ENCODE measurements at regions not wholly inside any gene's neighbourhood (a gene's known extent, or its start where the extent isn't known, plus 50 kb on each side); places are given as distances from the start of the nearest gene placed in this dataset.

DNA sequence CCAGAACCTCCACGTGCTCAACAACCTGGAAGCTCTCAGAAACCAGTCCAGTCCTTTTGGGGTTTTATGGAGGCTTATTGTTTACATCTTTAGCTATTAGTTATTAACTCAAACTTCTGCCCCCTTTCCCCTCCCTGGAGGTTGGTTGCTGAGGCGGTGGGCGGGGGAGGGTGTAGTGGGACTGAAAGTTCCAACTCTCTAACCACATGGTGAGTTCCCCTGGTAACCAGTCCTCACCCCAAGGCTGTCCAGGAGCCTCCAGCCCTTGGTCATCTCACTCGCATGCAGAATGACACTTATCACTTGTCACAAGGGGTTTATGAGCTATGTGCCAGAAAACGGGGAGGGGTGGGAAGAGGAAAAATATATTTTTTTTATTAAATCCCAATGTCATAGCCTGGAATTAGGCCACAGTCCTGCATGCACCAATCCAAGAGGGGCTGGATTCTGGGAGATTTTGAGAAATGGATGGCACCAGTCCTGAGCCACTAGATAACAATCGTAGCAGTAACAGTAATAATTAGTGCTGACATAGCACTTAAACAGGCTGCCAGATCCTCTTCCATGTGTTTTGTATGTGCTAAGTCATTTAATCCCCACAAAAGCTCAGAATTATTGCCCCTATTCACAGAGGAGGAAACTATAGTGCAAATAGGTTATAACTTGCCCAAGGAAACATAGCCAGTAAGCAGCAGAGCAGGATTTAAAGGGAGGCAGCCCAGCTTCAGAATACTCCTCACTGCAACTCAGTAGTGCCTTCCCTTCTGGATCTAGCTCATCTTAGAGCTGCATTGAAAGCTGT lies 85.7 kb downstream of the CRYGS start:
- DNase-seq = no peak

DNA sequence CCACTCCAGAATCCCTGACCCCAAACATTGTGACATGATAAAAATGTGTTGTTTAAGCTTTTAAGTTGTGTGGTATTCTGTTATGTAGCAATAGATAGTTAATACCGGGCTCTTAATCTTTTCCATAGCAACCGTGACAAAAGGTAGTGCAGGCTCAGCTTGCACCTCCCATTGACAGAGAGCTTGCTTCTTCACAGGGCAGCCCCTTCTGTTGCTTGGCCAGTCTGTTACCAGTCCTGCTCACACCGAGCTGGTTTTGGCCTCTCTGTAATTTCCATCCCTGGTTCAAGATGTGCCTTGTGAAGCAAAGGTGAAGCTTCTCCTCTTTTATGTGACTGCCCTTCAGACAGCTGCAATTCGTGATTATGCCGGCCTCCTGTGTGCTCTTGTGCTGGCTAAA lies 86.9 kb downstream of the CRYGS start:
- no peaks in the 10 kb centered on the region for H3K9me3 ChIP-seq (ENCODE audit: control insufficient read depth in 4 of 4, insufficient read depth in 3 of 4, low read length in 3 of 4)
- no peak for ATAC-seq (ENCODE audit: insufficient read depth, low FRiP score)
- H3K27ac ChIP-seq (ENCODE audit: low read depth in 1 of 2, low read length in 1 of 2) = no peak overlapping the region

More for the DNA sequence above, 85.7 kb downstream of the CRYGS start:
- Histone ChIP-seq H3K9ac (ENCODE audit: insufficient read depth in 1 of 2, low read length in 2 of 2) (no peak overlapping the region), H3K36me3 (ENCODE audit: control insufficient read depth in 4 of 4, insufficient read depth in 4 of 4, low read length in 4 of 4) (no peaks in the 10 kb centered on the region), H3K27me3 (ENCODE audit: control insufficient read depth in 3 of 3, insufficient read depth in 3 of 3, low read length in 2 of 3) (no peaks in the 10 kb centered on the region), H3K4me3 (no peak overlapping the region), H3K27ac (ENCODE audit: low read depth in 1 of 2, low read length in 1 of 2) (no peak overlapping the region), H3K9me3 (ENCODE audit: control insufficient read depth in 4 of 4, insufficient read depth in 3 of 4, low read length in 3 of 4) (no peaks in the 10 kb centered on the region), H3K4me1 (ENCODE audit: control insufficient read depth in 5 of 5, insufficient read depth in 5 of 5, low read length in 5 of 5) (peaks cover 0 to 2% (median 0%) of the 10 kb centered on the region in 5 donors)
- WGBS, 2 donors = 79 to 84% methylated on average over 6 of the region's 6 CpGs
- TF ChIP-seq, protein P1, sequence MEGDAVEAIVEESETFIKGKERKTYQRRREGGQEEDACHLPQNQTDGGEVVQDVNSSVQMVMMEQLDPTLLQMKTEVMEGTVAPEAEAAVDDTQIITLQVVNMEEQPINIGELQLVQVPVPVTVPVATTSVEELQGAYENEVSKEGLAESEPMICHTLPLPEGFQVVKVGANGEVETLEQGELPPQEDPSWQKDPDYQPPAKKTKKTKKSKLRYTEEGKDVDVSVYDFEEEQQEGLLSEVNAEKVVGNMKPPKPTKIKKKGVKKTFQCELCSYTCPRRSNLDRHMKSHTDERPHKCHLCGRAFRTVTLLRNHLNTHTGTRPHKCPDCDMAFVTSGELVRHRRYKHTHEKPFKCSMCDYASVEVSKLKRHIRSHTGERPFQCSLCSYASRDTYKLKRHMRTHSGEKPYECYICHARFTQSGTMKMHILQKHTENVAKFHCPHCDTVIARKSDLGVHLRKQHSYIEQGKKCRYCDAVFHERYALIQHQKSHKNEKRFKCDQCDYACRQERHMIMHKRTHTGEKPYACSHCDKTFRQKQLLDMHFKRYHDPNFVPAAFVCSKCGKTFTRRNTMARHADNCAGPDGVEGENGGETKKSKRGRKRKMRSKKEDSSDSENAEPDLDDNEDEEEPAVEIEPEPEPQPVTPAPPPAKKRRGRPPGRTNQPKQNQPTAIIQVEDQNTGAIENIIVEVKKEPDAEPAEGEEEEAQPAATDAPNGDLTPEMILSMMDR (IDR thresholded peaks at IDR 0.05; ENCODE audit: control extremely low read depth, extremely low read depth) = no peak
- no peak for ATAC-seq (ENCODE audit: insufficient read depth, low FRiP score)

DNA sequence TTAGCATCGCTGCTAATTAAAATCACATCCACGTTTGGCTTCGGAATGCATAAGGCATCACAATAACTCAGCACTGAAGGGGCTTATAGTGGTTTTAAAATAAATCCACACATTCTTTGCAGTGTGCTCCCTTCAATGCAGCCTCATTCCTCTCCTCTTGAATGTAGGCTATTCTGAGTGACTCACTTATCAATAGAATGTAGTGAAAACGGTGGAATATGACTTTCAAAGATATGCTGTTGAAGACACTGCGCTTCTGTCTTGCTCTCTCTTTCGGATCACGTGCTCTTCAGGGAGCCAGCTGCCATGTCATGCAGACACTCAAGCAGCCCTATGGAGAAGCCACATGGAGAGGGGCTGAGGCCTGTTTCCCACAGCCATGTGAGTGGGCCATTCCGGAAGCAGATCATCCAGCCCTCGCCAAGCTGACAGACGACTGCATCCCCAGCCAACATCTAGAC lies 87.4 kb downstream of the CRYGS start:
- H3K9me3 ChIP-seq (ENCODE audit: control insufficient read depth in 4 of 4, insufficient read depth in 3 of 4, low read length in 3 of 4) = no peaks in the 10 kb centered on the region
- TF ChIP-seq, protein P1 (IDR thresholded peaks at IDR 0.05; ENCODE audit: control extremely low read depth, extremely low read depth) = no peak
- no peak overlapping the region for H3K4me3 ChIP-seq
- no peaks in the 10 kb centered on the region for H3K27me3 ChIP-seq (ENCODE audit: control insufficient read depth in 3 of 3, insufficient read depth in 3 of 3, low read length in 2 of 3)
- ATAC-seq (ENCODE audit: insufficient read depth, low FRiP score) (no peak), DNase-seq (no peak)
- WGBS, 2 donors = 88 to 95% methylated on average over 10 of the region's 10 CpGs
- peaks cover 0 to 2% (median 0%) of the 10 kb centered on the region in 5 donors for H3K4me1 ChIP-seq (ENCODE audit: control insufficient read depth in 5 of 5, insufficient read depth in 5 of 5, low read length in 5 of 5)
- no peaks in the 10 kb centered on the region for H3K36me3 ChIP-seq (ENCODE audit: control insufficient read depth in 4 of 4, insufficient read depth in 4 of 4, low read length in 4 of 4)
- H3K9ac ChIP-seq (ENCODE audit: insufficient read depth in 1 of 2, low read length in 2 of 2) = no peak overlapping the region
- no peak overlapping the region for H3K27ac ChIP-seq (ENCODE audit: low read depth in 1 of 2, low read length in 1 of 2)

More for the DNA sequence above, 86.9 kb downstream of the CRYGS start:
- no peak for DNase-seq
- no peaks in the 10 kb centered on the region for H3K36me3 ChIP-seq (ENCODE audit: control insufficient read depth in 4 of 4, insufficient read depth in 4 of 4, low read length in 4 of 4)
- TF ChIP-seq, protein P1 (IDR thresholded peaks at IDR 0.05; ENCODE audit: control extremely low read depth, extremely low read depth) = no peak
- H3K9ac ChIP-seq (ENCODE audit: insufficient read depth in 1 of 2, low read length in 2 of 2) = no peak overlapping the region
- 84 to 92% methylated on average over 5 of the region's 5 CpGs for WGBS, 2 donors
- no peaks in the 10 kb centered on the region for H3K27me3 ChIP-seq (ENCODE audit: control insufficient read depth in 3 of 3, insufficient read depth in 3 of 3, low read length in 2 of 3)
- H3K4me1 ChIP-seq (ENCODE audit: control insufficient read depth in 5 of 5, insufficient read depth in 5 of 5, low read length in 5 of 5) = peaks cover 0 to 2% (median 0%) of the 10 kb centered on the region in 5 donors
- no peak overlapping the region for H3K4me3 ChIP-seq
